Psoas muscle (tissue), 7 donors: ENCODE measurements at regions not wholly inside any gene's neighbourhood (a gene's known extent, or its start where the extent isn't known, plus 50 kb on each side); places are given as distances from the start of the nearest gene placed in this dataset.

Source experiments
- ATAC-seq, 4 donors: fragments of 200-7000 bp; cut with Tn5 transposase; one replicate each; pipeline ENCODE4 v1.9.1; 2020; ENCODE audit warnings: moderate library complexity in 3 of 4, mild to moderate bottlenecking in 2 of 4
- DNase-seq, 2 donors: peaks; one replicate each; pipeline ENCODE4 v3.0.0-alpha.2; 2020
- H3K27ac ChIP-seq: fragments of 200-600 bp; one replicate; pipeline ENCODE4 v1.8.0; 2022
- H3K27me3 ChIP-seq, 3 donors: fragments of 200-600 bp in 1 of 3; one replicate each; pipeline versions ENCODE4 v1.6.1 to v1.8.0; 2013 to 2022; ENCODE audit warnings: low read length in 2 of 3, mild to moderate bottlenecking in 2 of 3, moderate library complexity in 1 of 3; ENCODE audit not compliant: insufficient read depth in 3 of 3
- H3K36me3 ChIP-seq, 2 donors: fragments of 200-600 bp in 1 of 2; one replicate each; pipeline versions ENCODE4 v1.6.1 to v1.8.0; 2013 to 2022; ENCODE audit warnings: low read depth in 1 of 2, mild to moderate bottlenecking in 1 of 2, moderate library complexity in 1 of 2; ENCODE audit not compliant: insufficient read depth in 1 of 2
- H3K4me1 ChIP-seq: fragments of 200-600 bp; one replicate; pipeline ENCODE4 v1.8.0; 2022
- H3K4me3 ChIP-seq: fragments of 200-600 bp; one replicate; pipeline ENCODE4 v1.8.0; 2022; ENCODE audit warnings: mild to moderate bottlenecking
- H3K9me3 ChIP-seq: fragments of 200-600 bp; one replicate; pipeline ENCODE4 v1.8.0; 2022
- CTCF ChIP-seq: fragments of 200-600 bp; IDR thresholded peaks from one replicate; pipeline ENCODE4 v1.8.0; 2022; ENCODE audit warnings: antibody characterized with exemption
- WGBS, 3 donors: extraction: QIAGEN DNeasy Blood & Tissue Kit; methylation state at CpG; one replicate each; pipeline versions ENCODE4 v1.1.6 to v1.1.7; 2013; 5-methylcytosine and 5-hydroxymethylcytosine counted together
- intact Hi-C, 2 donors: fragments of 100-400 bp; cut with DNase I; formaldehyde crosslinking; loops; one replicate each; pipeline versions ENCODE4 v1.11.0 to v1.14.2; 2022
- donor health status: healthy with polysubstance abuse.
- donor health status: DM: no; HTN: no; CAD: no; lungs with moderate emphysema.
- donor health status: Bipolar disorder and iron deficiency.
- donor health status: healthy.
- donor health status: DM: yes; HTN: yes; CAD: no.
- donor health status: DM: no; HTN: no; CAD: no.
- donor health status: DM: yes; HTN: yes; CAD: no.

GRCh38 chr10:23521735-23522134 lies 82.9 kb downstream of the OTUD1 start:
- Histone ChIP-seq H3K27ac (no peak overlapping the region), H3K36me3 (no peaks in the 10 kb centered on the region), H3K9me3 (no peaks in the 10 kb centered on the region), H3K27me3 (no peaks in the 10 kb centered on the region), H3K4me1 (no peaks in the 10 kb centered on the region), H3K4me3 (no peak overlapping the region)
- DNase-seq (no peak), ATAC-seq (no peak)
- intact Hi-C loops: loop anchor here (5.0 to 10.0 kb wide), 2 partner anchors 357 to 364 kb away; no protein-coding TSS in a partner anchor
- no peak for TF ChIP-seq CTCF
- WGBS, 3 donors: 86 to 93% (median 90%) methylated on average over 1 of the region's 1 CpG

- no peak overlapping the region for H3K27ac ChIP-seq
- WGBS, 3 donors: 73 to 81% (median 78%) methylated on average over 4 of the region's 4 CpGs
- no peak overlapping the region for H3K4me3 ChIP-seq
- TF ChIP-seq CTCF: no peak
- no peaks in the 10 kb centered on the region for H3K27me3 ChIP-seq
- H3K36me3 ChIP-seq: no peaks in the 10 kb centered on the region
- no peaks in the 10 kb centered on the region for H3K9me3 ChIP-seq
- intact Hi-C loops: loop anchor here (5.0 to 10.0 kb wide), 2 partner anchors 358 to 365 kb away; no protein-coding TSS in a partner anchor
- no peaks in the 10 kb centered on the region for H3K4me1 ChIP-seq
- no peak for ATAC-seq
- no peak for DNase-seq
Measured at GRCh38 chr10:23522345-23522744, 83.5 kb downstream of the OTUD1 start.

- Histone ChIP-seq H3K36me3 (no peaks in the 10 kb centered on the region), H3K27me3 (no peaks in the 10 kb centered on the region), H3K9me3 (no peaks in the 10 kb centered on the region), H3K27ac (no peak overlapping the region), H3K4me1 (no peaks in the 10 kb centered on the region), H3K4me3 (no peak overlapping the region)
- intact Hi-C loops: loop anchor here (5.0 to 10.0 kb wide), 2 partner anchors 358 to 366 kb away; no protein-coding TSS in a partner anchor
- ATAC-seq: no peak
- TF ChIP-seq CTCF: no peak
- no peak for DNase-seq
- WGBS, 3 donors: 52 to 60% (median 60%) methylated on average over 4 of the region's 4 CpGs
Measured at GRCh38 chr10:23523251-23523650, 84.4 kb downstream of the OTUD1 start.

GRCh38 chr10:23525406-23525805 lies 86.5 kb downstream of the OTUD1 start:
- H3K9me3 ChIP-seq: no peaks in the 10 kb centered on the region
- H3K27me3 ChIP-seq: no peaks in the 10 kb centered on the region
- no peaks in the 10 kb centered on the region for H3K36me3 ChIP-seq
- DNase-seq: no peak
- intact Hi-C loops: loop anchor here (2.0 to 10.0 kb wide), 3 partner anchors 209 to 361 kb away; no protein-coding TSS in a partner anchor
- no peak overlapping the region for H3K27ac ChIP-seq
- no peak overlapping the region for H3K4me3 ChIP-seq
- H3K4me1 ChIP-seq: no peaks in the 10 kb centered on the region
- ATAC-seq: peak; percentile 80 to 90 (median 85)
- TF ChIP-seq CTCF: peak; percentile 67
- 24 to 72% (median 30%) methylated on average over 2 of the region's 2 CpGs for WGBS, 3 donors

GRCh38 chr10:23528419-23528818 lies 89.5 kb downstream of the OTUD1 start:
- TF ChIP-seq CTCF: no peak
- WGBS, 3 donors: 84 to 88% (median 86%) methylated on average over 2 of the region's 2 CpGs
- intact Hi-C loops: loop anchor here in 1 of 2 donors (10.0 kb wide), 1 partner anchor 364 kb away; no protein-coding TSS in a partner anchor
- H3K4me1 ChIP-seq: no peaks in the 10 kb centered on the region
- H3K36me3 ChIP-seq: no peaks in the 10 kb centered on the region
- H3K9me3 ChIP-seq: no peaks in the 10 kb centered on the region
- H3K27me3 ChIP-seq: no peaks in the 10 kb centered on the region
- DNase-seq: no peak
- ATAC-seq: no peak
- no peak overlapping the region for H3K27ac ChIP-seq
- no peak overlapping the region for H3K4me3 ChIP-seq
